ENCODE measurements at regions not wholly inside any gene's neighbourhood (a gene's known extent, or its start where the extent isn't known, plus 50 kb on each side); places are given as distances from the start of the nearest gene placed in this dataset.

- TF ChIP-seq, protein P1, sequence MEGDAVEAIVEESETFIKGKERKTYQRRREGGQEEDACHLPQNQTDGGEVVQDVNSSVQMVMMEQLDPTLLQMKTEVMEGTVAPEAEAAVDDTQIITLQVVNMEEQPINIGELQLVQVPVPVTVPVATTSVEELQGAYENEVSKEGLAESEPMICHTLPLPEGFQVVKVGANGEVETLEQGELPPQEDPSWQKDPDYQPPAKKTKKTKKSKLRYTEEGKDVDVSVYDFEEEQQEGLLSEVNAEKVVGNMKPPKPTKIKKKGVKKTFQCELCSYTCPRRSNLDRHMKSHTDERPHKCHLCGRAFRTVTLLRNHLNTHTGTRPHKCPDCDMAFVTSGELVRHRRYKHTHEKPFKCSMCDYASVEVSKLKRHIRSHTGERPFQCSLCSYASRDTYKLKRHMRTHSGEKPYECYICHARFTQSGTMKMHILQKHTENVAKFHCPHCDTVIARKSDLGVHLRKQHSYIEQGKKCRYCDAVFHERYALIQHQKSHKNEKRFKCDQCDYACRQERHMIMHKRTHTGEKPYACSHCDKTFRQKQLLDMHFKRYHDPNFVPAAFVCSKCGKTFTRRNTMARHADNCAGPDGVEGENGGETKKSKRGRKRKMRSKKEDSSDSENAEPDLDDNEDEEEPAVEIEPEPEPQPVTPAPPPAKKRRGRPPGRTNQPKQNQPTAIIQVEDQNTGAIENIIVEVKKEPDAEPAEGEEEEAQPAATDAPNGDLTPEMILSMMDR (conservative IDR thresholded peaks at IDR 0.05; ENCODE audit: low read length), result no peak
- no peak for TF ChIP-seq EZH2phosphoT487 (IDR thresholded peaks at IDR 0.05; ENCODE audit: borderline replicate concordance)
Observed at GRCh38 chr5:52466749-52467520, 320.8 kb upstream of the ITGA1 start.

All from Loucy (cell line).